Vagina (tissue), 2 donors: ENCODE measurements at regions not wholly inside any gene's neighbourhood (a gene's known extent, or its start where the extent isn't known, plus 50 kb on each side); places are given as distances from the start of the nearest gene placed in this dataset.

Experiments
- DNase-seq, 2 donors: peaks; one replicate each; pipeline ENCODE4 v3.0.0-alpha.2; 2017; ENCODE audit errors: extremely low spot score in 2 of 2
- H3K27ac ChIP-seq: fragments of 200-600 bp; sonication (generic); one replicate; pipeline ENCODE4 v1.5.1; 2019
- H3K27me3 ChIP-seq: fragments of 200-600 bp; sonication (generic); one replicate; pipeline ENCODE4 v1.5.1; 2019
- H3K36me3 ChIP-seq, 2 donors: fragments of 200-600 bp; sonication (generic); one replicate each; pipeline ENCODE4 v1.5.1; 2017 to 2019
- H3K4me1 ChIP-seq: fragments of 200-600 bp; sonication (generic); one replicate; pipeline ENCODE4 v1.5.1; 2019
- H3K4me3 ChIP-seq, 2 donors: fragments of 200-600 bp; sonication (generic); 1 replicate in 1 of 2; 2 replicates in 1 of 2; pipeline ENCODE4 v1.5.1; 2016 to 2019
- H3K9me3 ChIP-seq: fragments of 200-600 bp; sonication (generic); one replicate; pipeline ENCODE4 v1.5.1; 2019
- CTCF ChIP-seq, 3 experiments: fragments of 450-650 bp in 2 of 3; fragments of 200-600 bp in 1 of 3; sonication (generic) in 1 of 3; IDR thresholded peaks; one replicate each; pipeline ENCODE4 v1.5.1; 2017 to 2019; ENCODE audit warnings: antibody characterized with exemption in 3 of 3, mild to moderate bottlenecking in 2 of 3, moderate library complexity in 2 of 3
- POLR2A ChIP-seq, 2 donors: fragments of 450-650 bp; IDR thresholded peaks; one replicate each; pipeline ENCODE4 v1.6.1; 2017; ENCODE audit warnings: antibody characterized with exemption in 2 of 2, mild to moderate bottlenecking in 2 of 2, moderate library complexity in 2 of 2
- POLR2AphosphoS5 ChIP-seq, 2 donors: sonication (generic); formaldehyde crosslinking; IDR thresholded peaks; one replicate each; pipeline ENCODE4 v1.9.0; 2017; ENCODE audit warnings: antibody characterized with exemption in 2 of 2, mild to moderate bottlenecking in 2 of 2, low read depth in 1 of 2; ENCODE audit not compliant: insufficient read depth in 1 of 2
- intact Hi-C: fragments of 100-400 bp; cut with DNase I; formaldehyde crosslinking; loops from one replicate; pipeline ENCODE4 v1.15.1; 2023

GRCh38 chr9:90062982-90063381, 458.2 kb downstream of the GADD45G start:
- no peaks in the 10 kb centered on the region for H3K9me3 ChIP-seq
- no peaks in the 10 kb centered on the region for H3K36me3 ChIP-seq
- no peak overlapping the region for H3K4me3 ChIP-seq
- H3K4me1 ChIP-seq: no peaks in the 10 kb centered on the region
- DNase-seq: no peak
- no peak for TF ChIP-seq POLR2AphosphoS5 (IDR thresholded peaks at IDR 0.05; ENCODE audit: insufficient read depth in 1 of 2, low read depth in 1 of 2)
- no peak for TF ChIP-seq POLR2A (IDR thresholded peaks at IDR 0.05)
- TF ChIP-seq CTCF (IDR thresholded peaks at IDR 0.05): no peak
- no peaks in the 10 kb centered on the region for H3K27me3 ChIP-seq
- intact Hi-C loops: no loop called here
- no peak overlapping the region for H3K27ac ChIP-seq

- Histone ChIP-seq H3K4me1 (no peaks in the 10 kb centered on the region), H3K4me3 (no peak overlapping the region), H3K9me3 (no peaks in the 10 kb centered on the region), H3K36me3 (no peaks in the 10 kb centered on the region), H3K27me3 (no peaks in the 10 kb centered on the region), H3K27ac (peak overlapping the region; percentile 51)
- intact Hi-C loops: no loop called here
- TF ChIP-seq POLR2A (IDR thresholded peaks at IDR 0.05): no peak
- no peak for TF ChIP-seq CTCF (IDR thresholded peaks at IDR 0.05)
- no peak for DNase-seq
These were observed 459.4 kb downstream of the GADD45G start for GRCh38 chr9:90064248-90064647.

GRCh38 chr9:90064971-90065370, 460.2 kb downstream of the GADD45G start:
- H3K27ac ChIP-seq: peak overlapping the region; percentile 51

GRCh38 chr9:90065851-90066250, 461.0 kb downstream of the GADD45G start:
- intact Hi-C loops: no loop called here

More at GRCh38 chr9:90064971-90065370, 460.2 kb downstream of the GADD45G start:
- Histone ChIP-seq H3K4me1 (no peaks in the 10 kb centered on the region), H3K4me3 (no peak overlapping the region), H3K27me3 (no peaks in the 10 kb centered on the region), H3K9me3 (no peaks in the 10 kb centered on the region), H3K36me3 (no peaks in the 10 kb centered on the region)
- TF ChIP-seq CTCF (IDR thresholded peaks at IDR 0.05): no peak
- TF ChIP-seq POLR2A (IDR thresholded peaks at IDR 0.05): no peak
- no peak for TF ChIP-seq POLR2AphosphoS5 (IDR thresholded peaks at IDR 0.05; ENCODE audit: insufficient read depth in 1 of 2, low read depth in 1 of 2)
- no peak for DNase-seq
- intact Hi-C loops: no loop called here

GRCh38 chr9:90069085-90069484, 464.3 kb downstream of the GADD45G start:
- Histone ChIP-seq H3K9me3 (no peaks in the 10 kb centered on the region), H3K27ac (no peak overlapping the region), H3K4me1 (no peaks in the 10 kb centered on the region), H3K36me3 (no peaks in the 10 kb centered on the region), H3K27me3 (no peaks in the 10 kb centered on the region), H3K4me3 (no peak overlapping the region)
- TF ChIP-seq CTCF (IDR thresholded peaks at IDR 0.05): no peak
- TF ChIP-seq POLR2A (IDR thresholded peaks at IDR 0.05): no peak
- TF ChIP-seq POLR2AphosphoS5 (IDR thresholded peaks at IDR 0.05; ENCODE audit: insufficient read depth in 1 of 2, low read depth in 1 of 2): no peak
- DNase-seq: no peak
- intact Hi-C loops: no loop called here

More at GRCh38 chr9:90065851-90066250, 461.0 kb downstream of the GADD45G start:
- DNase-seq: no peak
- no peaks in the 10 kb centered on the region for H3K36me3 ChIP-seq
- H3K4me3 ChIP-seq: no peak overlapping the region
- no peaks in the 10 kb centered on the region for H3K4me1 ChIP-seq
- TF ChIP-seq POLR2A (IDR thresholded peaks at IDR 0.05) (no peak), CTCF (IDR thresholded peaks at IDR 0.05) (no peak), POLR2AphosphoS5 (IDR thresholded peaks at IDR 0.05; ENCODE audit: insufficient read depth in 1 of 2, low read depth in 1 of 2) (no peak)
- H3K27ac ChIP-seq: peak overlapping the region; percentile 24
- no peaks in the 10 kb centered on the region for H3K9me3 ChIP-seq
- H3K27me3 ChIP-seq: no peaks in the 10 kb centered on the region
